MG63 (cell line): ENCODE measurements at regions not wholly inside any gene's neighbourhood (a gene's known extent, or its start where the extent isn't known, plus 50 kb on each side); places are given as distances from the start of the nearest gene placed in this dataset.
A peak's percentile ranks its signal among the peaks of the same experiment; 100 is the strongest.

Experiments used
- DNase-seq: peaks from one replicate; pipeline ENCODE4 v3.0.0-alpha.2; 2020
- H3K27me3 ChIP-seq: fragments of 250-450 bp; sonication (Bioruptor Pico); 2 replicates; pipeline ENCODE4 v1.5.1; 2020; ENCODE audit warnings: mild to moderate bottlenecking, moderate library complexity
- H3K36me3 ChIP-seq: fragments of 250-450 bp; sonication (Bioruptor Pico); 2 replicates; pipeline ENCODE4 v1.5.1; 2020; ENCODE audit warnings: mild to moderate bottlenecking, moderate library complexity
- H3K4me3 ChIP-seq: fragments of 250-450 bp; sonication (Bioruptor Pico); 2 replicates; pipeline ENCODE4 v1.5.1; 2020; ENCODE audit warnings: mild to moderate bottlenecking, moderate library complexity
- H3K9me3 ChIP-seq: fragments of 250-450 bp; sonication (Bioruptor Pico); 2 replicates; pipeline ENCODE4 v1.5.1; 2020; ENCODE audit warnings: mild to moderate bottlenecking, moderate library complexity

GRCh38 chr5:111676926-111677415, 80.0 kb downstream of the NREP start:
- no peaks in the 10 kb centered on the region for H3K36me3 ChIP-seq
- no peaks in the 10 kb centered on the region for H3K27me3 ChIP-seq
- H3K9me3 ChIP-seq = no peaks in the 10 kb centered on the region
- H3K4me3 ChIP-seq = no peak overlapping the region
- DNase-seq = peak; percentile 37

- H3K27me3 ChIP-seq = no peaks in the 10 kb centered on the region
- DNase-seq = peak; percentile 47
Measured at GRCh38 chr5:111676466-111676865, 80.5 kb downstream of the NREP start.

GRCh38 chr5:111675201-111675934, 81.6 kb downstream of the NREP start:
- Histone ChIP-seq H3K4me3 (no peak overlapping the region), H3K27me3 (no peaks in the 10 kb centered on the region), H3K36me3 (no peaks in the 10 kb centered on the region), H3K9me3 (no peaks in the 10 kb centered on the region)
- DNase-seq = no peak

More at GRCh38 chr5:111676466-111676865, 80.5 kb downstream of the NREP start:
- no peaks in the 10 kb centered on the region for H3K9me3 ChIP-seq
- no peak overlapping the region for H3K4me3 ChIP-seq
- H3K36me3 ChIP-seq = no peaks in the 10 kb centered on the region

DNA sequence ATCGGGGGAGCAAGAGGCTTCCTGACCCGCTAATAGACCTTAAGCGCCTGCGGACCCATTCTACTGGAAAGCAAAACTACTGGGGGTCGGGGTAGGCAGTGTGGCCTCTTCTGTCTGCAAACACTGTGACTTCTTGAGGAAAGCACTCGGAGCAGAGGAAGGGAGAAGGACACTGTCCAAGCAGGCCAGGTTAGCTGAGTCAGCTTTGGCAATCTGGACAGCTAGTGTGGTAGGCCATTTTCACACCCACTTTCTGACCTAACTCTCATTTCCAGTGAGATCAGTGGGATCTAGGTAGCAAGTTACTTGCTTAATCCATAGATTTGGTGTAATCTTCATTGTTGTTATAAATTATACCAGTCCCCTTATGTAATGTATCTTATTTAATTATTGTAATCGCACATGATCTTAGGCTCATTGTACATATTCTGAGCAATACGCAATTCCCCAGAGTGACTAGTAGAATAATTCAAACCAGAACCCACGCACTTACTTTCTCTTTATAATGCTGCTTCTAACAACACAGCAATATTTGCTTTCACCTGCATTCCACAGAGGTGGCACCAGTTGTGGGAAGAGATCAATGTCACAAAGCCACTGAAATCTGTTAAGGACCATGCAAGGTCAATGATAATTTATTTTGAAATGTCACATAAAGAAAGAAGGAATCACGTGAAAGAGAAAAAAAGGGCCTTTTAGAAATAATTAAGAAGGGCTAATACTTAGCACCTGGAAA, 82.9 kb downstream of the NREP start:
- Histone ChIP-seq H3K4me3 (no peak overlapping the region), H3K9me3 (no peaks in the 10 kb centered on the region), H3K27me3 (no peaks in the 10 kb centered on the region), H3K36me3 (no peaks in the 10 kb centered on the region)
- DNase-seq = no peak

DNA sequence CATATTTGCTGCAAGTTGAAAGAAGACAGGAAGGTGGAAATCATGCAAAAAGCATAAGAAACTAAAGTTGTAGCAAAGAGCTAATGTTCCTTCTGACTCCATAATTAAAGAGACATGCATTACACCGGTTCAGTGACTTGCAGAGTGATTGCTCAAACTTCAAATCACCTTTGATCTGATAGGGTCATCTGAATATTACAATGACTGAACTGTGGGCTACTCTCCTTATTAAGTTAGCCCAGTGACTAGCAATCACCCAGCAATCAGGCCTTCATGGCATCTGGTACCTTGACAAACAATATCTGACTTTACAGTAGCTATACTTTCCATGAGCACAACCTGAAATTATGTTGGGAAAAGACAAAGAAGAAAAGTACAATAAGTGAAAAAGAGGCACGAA, 84.9 kb downstream of the NREP start:
- no peaks in the 10 kb centered on the region for H3K27me3 ChIP-seq
- H3K9me3 ChIP-seq = no peaks in the 10 kb centered on the region
- DNase-seq = no peak
- no peak overlapping the region for H3K4me3 ChIP-seq
- no peaks in the 10 kb centered on the region for H3K36me3 ChIP-seq

- no peaks in the 10 kb centered on the region for H3K27me3 ChIP-seq
- no peak for DNase-seq
- H3K4me3 ChIP-seq = no peak overlapping the region
- no peaks in the 10 kb centered on the region for H3K9me3 ChIP-seq
- no peaks in the 10 kb centered on the region for H3K36me3 ChIP-seq
Measured at GRCh38 chr5:111670826-111671492, 86.0 kb downstream of the NREP start.

DNA sequence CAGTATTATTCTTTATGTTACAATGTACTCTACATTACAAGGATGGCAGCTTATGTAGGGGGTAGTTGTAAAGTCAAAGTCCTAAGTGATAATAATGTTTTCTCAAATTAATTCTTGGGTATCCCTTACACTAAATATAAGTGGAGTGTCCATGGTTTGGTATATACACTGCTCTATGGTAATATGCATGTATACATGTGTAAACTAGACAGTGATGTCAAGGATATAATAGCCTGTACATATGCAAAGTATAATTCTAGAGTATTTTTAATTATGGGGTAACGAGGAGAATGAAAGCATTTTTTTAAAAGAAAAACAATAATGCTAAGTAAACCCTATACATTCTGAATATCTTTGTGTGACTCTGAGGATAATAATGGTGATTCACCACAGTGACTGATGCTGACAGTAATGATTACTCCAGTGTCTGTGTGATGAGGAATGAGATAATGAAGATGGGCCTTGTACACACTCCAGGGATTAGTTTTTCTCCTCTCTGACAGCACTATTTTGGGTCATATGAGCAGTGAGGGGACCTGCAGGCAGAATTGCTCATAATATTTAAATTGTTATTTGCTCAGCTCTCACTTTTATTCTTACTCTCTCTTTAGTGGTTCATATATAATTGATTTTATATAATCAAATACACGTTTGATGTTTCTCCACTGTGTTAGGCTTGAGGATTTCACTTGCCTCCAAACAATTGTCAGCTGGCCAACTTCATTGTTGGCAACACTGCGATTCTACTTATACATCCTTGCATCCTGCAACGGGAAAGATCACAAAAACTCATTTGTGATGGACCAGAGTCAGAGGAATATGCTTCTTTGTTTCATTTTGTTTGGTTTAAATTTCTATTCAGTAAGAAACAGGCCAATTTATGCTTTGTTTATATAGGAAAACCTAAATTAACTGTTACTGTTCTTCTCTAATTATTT, 88.2 kb downstream of the NREP start:
- H3K27me3 ChIP-seq = no peaks in the 10 kb centered on the region
- H3K36me3 ChIP-seq = no peaks in the 10 kb centered on the region
- H3K9me3 ChIP-seq = no peaks in the 10 kb centered on the region
- H3K4me3 ChIP-seq = no peak overlapping the region
- DNase-seq = no peak

DNA sequence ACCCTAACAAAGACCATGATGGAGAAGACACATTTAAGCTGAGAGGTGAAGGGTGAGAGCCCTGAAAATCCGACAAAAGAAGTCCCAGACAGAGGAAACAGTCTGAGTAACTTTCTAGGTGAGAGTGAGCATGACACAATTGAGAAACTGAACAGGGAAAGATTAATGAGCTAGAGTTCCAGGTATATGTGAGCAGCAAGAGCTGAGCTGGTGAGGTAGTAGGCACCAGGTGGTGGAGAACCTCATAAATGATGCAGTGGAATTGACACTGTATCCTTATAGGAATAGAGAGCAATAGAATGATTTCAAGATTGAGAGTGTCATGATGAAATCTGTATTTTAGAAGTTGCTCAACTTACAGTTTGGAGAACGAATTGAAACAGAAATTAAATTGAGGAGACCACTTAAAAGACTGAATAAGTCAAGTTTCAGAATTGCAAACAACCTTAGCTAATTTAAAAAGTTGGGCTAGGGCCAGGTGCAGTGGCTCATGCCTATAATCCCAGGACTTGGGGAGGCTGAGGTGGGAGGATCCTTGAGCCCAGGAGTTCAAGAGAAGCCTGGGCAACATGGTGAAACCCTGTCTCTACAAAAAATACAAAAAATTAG, 89.8 kb downstream of the NREP start:
- Histone ChIP-seq H3K36me3 (no peaks in the 10 kb centered on the region), H3K9me3 (no peaks in the 10 kb centered on the region), H3K4me3 (no peak overlapping the region), H3K27me3 (no peaks in the 10 kb centered on the region)
- DNase-seq = no peak

GRCh38 chr5:111656580-111656979, 100.4 kb downstream of the NREP start:
- Histone ChIP-seq H3K9me3 (peaks cover 13% of the 10 kb centered on the region), H3K27me3 (no peaks in the 10 kb centered on the region), H3K36me3 (no peaks in the 10 kb centered on the region), H3K4me3 (no peak overlapping the region)
- DNase-seq = no peak

- peak; percentile 61 for DNase-seq
- H3K36me3 ChIP-seq = no peaks in the 10 kb centered on the region
- H3K4me3 ChIP-seq = no peak overlapping the region
- peaks cover under 1% of the 10 kb centered on the region; the same call in 1 of the 2 replicates for H3K9me3 ChIP-seq
- H3K27me3 ChIP-seq = no peaks in the 10 kb centered on the region
Measured at GRCh38 chr5:111655169-111655924, 101.6 kb downstream of the NREP start.

DNA sequence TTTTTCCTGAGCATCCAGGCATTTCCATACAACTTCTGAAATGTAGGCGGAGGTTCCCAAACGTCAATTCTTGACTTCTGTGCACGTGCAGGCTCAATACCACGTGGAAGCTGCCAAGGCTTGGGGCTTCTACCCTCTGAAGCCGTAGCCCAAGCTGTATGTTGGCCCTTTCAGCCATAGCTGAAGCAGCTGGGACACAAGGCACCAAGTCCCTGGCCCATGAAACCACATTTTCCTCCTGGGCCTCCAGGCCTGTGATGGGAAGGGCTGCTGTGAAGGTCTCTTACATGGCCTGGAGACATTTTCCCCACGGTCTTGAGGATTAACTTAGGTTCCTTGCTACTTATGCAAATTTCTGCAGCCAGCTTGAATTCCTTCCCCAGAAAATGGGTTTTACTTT, 103.6 kb downstream of the NREP start:
- H3K4me3 ChIP-seq = no peak overlapping the region
- H3K36me3 ChIP-seq = no peaks in the 10 kb centered on the region
- no peaks in the 10 kb centered on the region for H3K27me3 ChIP-seq
- no peaks in the 10 kb centered on the region for H3K9me3 ChIP-seq
- DNase-seq = no peak

DNA sequence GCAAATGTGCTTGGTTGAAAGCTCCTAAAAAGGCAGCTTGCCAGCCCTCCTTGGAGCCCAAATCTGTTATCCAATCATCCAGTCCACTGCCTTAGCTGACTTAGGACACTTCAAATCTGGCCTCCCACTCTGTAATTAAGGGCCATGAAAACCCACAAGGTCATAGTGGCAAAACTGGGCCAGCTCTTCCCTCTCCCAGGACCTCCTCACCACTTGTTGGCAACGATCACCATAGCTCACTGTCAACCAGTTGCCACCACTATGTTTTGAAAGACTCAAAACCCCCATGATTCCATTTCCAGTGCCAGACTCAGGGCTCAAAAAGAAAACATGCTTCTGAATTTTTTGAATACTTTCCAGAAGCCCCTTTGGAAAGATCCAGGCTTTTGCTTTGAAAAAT, 107.5 kb downstream of the NREP start:
- 0 out of 2 replicates have a peak, but pooled peaks cover 1% of the 10 kb centered on the region for H3K9me3 ChIP-seq
- no peak overlapping the region for H3K4me3 ChIP-seq
- H3K27me3 ChIP-seq = no peaks in the 10 kb centered on the region
- no peaks in the 10 kb centered on the region for H3K36me3 ChIP-seq
- DNase-seq = peak; percentile 10

- Histone ChIP-seq H3K4me3 (no peak overlapping the region), H3K27me3 (no peaks in the 10 kb centered on the region), H3K36me3 (no peaks in the 10 kb centered on the region), H3K9me3 (peaks cover 13% of the 10 kb centered on the region)
- DNase-seq = no peak
Measured at GRCh38 chr5:111645303-111645838, 111.6 kb downstream of the NREP start.

DNA sequence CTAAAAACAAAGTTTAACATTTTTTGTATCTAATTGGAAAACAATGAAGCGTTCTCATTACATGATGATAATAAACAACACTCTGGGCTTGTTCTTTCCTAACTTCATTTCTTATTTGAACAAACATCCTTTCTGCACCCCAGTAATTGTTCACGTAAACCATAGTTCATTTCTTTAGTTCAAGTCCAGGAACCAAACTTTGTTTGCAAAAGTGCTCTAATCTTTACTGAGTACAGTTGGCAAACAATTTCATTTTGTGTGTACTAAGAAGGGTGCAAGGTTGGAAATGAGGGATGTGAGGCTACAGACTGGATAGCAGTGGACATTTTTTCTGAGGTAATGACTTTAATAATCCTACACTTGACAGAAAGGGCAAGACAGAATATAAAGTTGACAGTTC, 113.5 kb downstream of the NREP start:
- no peak overlapping the region for H3K4me3 ChIP-seq
- no peaks in the 10 kb centered on the region for H3K36me3 ChIP-seq
- H3K9me3 ChIP-seq = peaks cover 32% of the 10 kb centered on the region
- DNase-seq = no peak
- H3K27me3 ChIP-seq = no peaks in the 10 kb centered on the region

DNA sequence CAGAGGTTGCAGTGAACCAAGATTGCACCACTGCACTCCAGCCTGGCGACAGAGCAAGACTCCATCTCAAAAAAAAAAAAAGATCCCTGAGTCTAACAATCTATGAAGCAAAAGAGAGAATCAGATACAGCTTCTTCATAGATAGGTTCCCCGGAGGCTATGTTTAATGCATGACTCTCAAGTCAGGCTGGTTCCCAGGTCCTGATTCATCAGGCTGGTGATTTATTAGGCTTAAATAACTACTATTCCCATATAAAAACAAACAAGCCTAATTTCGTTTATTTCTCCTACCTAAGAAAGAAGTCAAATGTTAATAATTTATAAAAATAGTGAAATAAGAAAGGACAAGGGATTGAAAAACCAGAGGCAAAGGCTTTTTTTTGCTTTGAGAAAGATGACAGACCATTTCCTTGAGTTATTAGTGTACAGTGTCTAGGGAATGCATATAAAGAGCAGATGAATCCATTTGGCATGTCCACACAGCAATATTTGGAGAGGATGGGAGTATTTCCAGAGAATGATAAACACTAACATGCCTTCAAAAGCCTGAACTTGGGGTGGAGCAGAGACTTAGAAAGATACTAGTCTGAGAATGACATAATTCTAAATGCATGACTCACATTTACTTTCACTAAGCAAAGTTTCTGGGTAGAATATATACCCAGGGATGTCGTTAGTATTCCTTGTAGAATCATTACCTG, 115.3 kb downstream of the NREP start:
- DNase-seq = peak; percentile 73
- H3K27me3 ChIP-seq = no peaks in the 10 kb centered on the region
- H3K4me3 ChIP-seq = no peak overlapping the region
- no peaks in the 10 kb centered on the region for H3K36me3 ChIP-seq
- peaks cover 46% of the 10 kb centered on the region for H3K9me3 ChIP-seq
